ENCODE measurements at regions not wholly inside any gene's neighbourhood (a gene's known extent, or its start where the extent isn't known, plus 50 kb on each side); places are given as distances from the start of the nearest gene placed in this dataset.

DNA sequence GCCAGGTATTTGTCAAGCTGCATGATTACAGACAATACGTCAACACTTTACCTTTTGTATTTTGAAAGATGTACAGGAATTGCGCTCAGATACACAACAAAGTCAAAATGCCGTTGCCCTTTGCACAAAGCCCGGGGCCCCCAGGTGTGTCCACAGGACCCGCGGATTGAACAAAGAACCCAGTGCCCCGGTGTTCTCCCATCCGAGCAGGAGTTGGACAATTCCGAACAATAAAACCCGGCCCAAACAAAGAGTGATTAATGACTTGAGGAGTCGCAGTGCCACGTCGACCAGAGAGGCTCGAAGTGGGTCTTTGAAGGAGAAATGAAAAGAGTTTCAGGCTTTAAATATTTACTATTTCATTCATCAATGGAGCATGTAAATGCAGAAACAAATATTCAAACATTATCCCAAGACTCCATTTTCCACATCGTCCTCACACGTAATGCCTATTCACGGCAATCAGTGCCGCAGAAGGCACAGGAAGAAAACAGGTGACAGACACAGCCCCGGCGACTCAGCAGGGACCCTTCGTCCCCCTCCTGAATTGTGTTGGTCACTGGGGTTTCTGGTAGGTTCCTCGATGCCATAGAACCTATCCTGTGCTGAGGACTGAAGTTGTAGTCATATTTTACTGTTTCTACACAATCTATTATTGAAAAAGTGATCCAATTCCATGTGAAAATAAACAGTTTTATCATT, 70.9 kb upstream of the MGMT start:
- DNase-seq: no peak

DNA sequence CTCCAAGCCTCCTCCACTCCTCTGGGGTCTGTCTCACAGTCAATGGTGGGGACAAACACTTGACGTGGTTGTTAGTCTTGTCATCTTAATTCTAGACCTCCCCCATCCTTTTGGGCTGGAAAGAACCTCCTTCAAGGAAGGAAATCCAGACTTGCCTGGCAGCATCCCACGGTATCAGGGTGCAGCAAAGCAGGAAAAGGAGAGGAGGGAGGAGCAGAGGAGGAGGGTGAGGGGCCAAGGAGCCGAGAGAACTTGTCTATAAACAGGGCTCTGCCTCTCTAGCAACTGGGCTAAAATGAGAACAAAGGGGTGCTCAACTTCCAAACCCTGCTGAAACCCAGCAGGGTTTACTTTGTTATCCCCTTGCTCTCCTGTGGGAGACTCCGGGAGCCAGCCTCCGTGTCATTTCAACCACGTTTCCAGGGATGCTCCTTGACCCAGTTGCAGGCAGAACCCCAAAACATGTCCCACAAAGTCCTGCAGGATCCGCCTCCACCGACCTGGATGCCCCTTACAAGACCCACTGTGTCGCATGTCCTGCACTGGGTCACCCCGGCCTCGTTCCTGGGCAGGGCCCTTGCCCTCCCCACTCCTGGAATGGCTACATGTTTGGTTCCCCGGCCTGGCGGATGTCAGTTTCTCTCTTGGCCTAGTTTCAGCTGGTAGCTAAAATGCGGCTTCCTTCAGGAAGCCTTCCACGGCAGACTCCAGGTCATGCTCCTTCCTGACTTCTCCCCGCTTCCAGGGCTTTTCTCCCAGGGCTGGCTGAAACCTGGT, 69.7 kb upstream of the MGMT start:
- no peak for DNase-seq

GRCh38 chr10:129398711-129399141, 68.3 kb upstream of the MGMT start:
- DNase-seq: no peak

GRCh38 chr10:129400426-129400825, 66.6 kb upstream of the MGMT start:
- no peak for DNase-seq

- DNase-seq: no peak
Observed at GRCh38 chr10:129402459-129402858, 64.6 kb upstream of the MGMT start.

GRCh38 chr10:129404091-129404490, 63.0 kb upstream of the MGMT start:
- DNase-seq: no peak

DNA sequence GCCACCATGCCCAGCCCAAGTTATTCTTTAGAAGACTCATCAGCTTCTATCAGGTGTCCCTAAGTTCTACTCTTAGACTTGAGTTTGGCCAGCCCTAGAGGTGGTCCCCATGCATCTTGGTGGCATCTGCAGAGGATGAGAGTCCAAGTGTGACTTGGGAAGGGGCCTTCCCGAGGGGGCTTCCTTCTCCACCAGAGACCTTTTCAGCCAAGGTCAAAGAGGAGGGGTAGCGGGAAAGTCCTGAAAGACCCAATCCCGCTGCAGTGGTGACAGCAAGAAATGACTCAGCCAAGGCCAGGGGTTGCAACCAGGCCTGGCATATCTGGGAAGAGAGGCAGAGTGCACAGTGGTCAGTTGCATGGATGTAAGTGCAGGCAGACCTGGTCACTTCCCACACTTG, 61.7 kb upstream of the MGMT start:
- DNase-seq: no peak

DNA sequence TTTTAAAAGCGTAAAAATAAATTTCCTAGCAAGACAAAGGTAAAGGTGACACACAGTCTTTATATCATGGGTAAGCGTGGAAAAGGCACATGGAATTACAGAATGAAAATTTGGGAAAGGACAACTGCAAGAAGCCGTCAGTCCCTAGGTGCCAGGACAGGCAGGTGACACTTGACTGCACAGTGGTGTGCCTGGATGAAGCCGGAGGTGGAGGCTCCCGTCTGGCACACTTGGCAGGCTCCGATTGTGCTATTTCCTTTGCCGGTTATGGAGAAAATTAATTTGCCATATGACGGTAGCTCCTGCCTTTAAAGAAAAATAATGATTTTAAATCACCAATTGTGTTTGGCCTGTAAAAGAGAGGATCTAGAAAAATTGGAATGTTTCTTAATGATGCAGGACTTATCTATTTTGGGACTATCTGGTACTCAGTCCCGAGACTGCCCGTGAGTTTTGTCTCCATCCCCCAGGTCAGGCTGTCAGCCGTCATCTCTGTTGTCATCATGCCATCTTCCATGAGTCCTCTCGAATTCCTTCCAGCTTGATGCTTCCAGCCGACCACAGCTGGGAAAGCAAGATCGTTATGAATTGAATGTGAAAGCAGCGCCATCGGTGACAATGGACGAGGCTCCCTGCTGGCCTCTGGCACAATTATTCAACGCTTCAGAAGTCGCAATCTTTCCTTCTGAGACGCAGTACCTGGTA, 56.2 kb upstream of the MGMT start:
- no peak for DNase-seq

DNA sequence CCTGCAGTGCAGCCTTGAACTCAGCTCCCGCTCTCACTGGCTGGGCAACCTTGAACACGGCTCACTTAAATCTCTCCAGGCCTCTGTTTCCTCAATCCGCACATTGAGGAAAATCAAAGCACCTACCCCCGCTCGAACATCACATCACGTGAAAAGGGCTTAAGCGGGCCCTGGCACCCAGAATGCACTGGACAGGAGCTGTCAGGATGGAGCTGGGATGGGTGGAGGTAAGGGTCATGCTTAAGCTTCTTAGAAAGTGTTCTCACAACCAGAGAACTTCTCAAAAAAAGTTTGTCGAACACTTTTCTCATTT, 55.7 kb upstream of the MGMT start:
- no peak for DNase-seq

GRCh38 chr10:129411772-129412171, 55.3 kb upstream of the MGMT start:
- no peak for DNase-seq

- DNase-seq: no peak
Observed at GRCh38 chr10:129413024-129413423, 54.0 kb upstream of the MGMT start.

DNA sequence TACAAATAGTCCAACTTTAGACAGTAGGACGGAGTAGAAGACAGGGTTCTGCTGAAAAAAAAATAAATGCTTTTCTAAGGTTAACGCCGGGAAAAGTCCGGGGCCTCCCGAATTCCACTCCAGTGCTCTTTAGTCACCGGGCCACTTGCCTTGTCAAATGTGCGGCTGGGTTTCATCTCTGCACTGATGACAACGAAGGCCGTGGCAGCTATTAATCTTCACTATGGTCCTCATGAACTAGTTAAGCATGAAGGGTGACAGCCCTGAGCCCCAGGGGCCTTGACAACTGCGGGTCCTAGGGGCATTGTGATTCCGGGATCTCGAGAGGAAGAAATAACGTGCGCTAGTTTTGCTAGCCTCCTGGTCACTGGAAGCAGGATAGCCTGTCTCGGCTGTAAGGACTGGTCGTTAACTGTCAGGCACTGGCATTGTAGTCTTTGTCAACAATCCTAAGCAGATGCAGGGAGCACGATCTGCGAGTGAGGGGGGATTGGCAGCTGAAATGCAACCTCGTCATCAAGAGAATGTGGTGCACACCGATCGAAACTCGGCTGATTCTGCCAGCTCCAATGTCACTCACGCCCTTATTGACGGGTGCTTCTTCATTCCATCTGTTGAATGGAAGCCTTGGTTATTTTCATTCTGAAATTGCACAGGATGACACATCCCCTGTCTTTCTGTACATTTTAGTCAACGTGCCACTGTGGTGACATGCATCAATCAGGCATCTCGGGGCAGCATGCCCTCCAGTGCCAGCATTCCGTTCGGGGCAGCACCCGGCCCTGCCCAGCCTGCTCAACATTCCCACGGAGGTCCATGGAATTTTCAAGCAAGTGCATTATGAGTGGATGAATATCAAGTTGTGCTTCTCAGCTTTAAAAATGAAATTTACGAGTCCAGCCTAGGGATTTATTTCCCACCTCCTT, 51.6 kb upstream of the MGMT start:
- no peak for DNase-seq

DNA sequence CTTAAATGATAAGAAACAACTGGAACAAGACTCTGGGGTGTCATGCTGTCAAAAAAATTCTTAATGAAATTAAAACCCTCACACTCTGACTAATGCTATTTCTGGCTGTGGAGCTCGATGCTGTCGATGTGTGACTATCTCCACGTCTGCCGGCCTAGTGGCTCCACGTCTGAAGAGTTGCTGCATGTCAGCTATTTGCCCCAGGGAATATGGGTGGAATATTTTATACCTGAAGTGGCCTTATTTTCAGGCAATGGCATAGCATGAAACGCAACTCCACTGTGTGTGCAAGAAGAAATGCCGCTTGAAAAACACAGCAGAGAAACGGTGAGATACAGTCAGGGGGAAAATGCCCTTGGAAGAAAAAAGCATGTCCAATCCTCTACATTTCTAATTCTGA, 50.9 kb upstream of the MGMT start:
- DNase-seq: no peak

GRCh38 chr10:129416956-129417765, 49.9 kb upstream of the MGMT start:
- no peak for DNase-seq
